ENCODE measurements at regions not wholly inside any gene's neighbourhood (a gene's known extent, or its start where the extent isn't known, plus 50 kb on each side); places are given as distances from the start of the nearest gene placed in this dataset.

DNA sequence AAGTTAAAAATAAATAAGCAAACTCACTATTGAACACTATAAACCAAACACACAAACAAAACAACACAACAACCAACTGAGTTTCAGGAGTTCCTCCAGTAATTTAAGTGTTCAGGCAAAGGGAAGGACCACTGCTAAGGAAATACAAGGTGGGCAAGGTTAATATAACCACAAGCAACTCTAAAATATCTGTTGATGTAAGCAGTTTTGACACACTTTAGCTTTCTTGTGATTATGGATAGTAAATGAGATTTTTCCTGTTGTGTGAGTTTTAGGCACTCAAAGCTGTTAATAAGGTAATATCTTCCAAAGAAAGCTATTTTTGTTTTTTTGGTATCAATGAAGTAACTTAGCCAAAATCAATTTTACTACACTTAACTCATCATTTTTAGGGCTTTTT lies 839.1 kb upstream of the FOXG1 start:
- Histone ChIP-seq H3K4me1 (no peaks in the 10 kb centered on the region), H3K4me3 (no peak overlapping the region), H3K27me3 (no peaks in the 10 kb centered on the region), H3K27ac (no peak overlapping the region), H3K9me3 (peaks cover 3 to 9% of the 10 kb centered on the region in 2 donors), H3K36me3 (no peaks in the 10 kb centered on the region)
- no peak for DNase-seq (ENCODE audit: low spot score)
- TF ChIP-seq, protein P1, sequence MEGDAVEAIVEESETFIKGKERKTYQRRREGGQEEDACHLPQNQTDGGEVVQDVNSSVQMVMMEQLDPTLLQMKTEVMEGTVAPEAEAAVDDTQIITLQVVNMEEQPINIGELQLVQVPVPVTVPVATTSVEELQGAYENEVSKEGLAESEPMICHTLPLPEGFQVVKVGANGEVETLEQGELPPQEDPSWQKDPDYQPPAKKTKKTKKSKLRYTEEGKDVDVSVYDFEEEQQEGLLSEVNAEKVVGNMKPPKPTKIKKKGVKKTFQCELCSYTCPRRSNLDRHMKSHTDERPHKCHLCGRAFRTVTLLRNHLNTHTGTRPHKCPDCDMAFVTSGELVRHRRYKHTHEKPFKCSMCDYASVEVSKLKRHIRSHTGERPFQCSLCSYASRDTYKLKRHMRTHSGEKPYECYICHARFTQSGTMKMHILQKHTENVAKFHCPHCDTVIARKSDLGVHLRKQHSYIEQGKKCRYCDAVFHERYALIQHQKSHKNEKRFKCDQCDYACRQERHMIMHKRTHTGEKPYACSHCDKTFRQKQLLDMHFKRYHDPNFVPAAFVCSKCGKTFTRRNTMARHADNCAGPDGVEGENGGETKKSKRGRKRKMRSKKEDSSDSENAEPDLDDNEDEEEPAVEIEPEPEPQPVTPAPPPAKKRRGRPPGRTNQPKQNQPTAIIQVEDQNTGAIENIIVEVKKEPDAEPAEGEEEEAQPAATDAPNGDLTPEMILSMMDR (IDR thresholded peaks at IDR 0.05), result no peak

DNA sequence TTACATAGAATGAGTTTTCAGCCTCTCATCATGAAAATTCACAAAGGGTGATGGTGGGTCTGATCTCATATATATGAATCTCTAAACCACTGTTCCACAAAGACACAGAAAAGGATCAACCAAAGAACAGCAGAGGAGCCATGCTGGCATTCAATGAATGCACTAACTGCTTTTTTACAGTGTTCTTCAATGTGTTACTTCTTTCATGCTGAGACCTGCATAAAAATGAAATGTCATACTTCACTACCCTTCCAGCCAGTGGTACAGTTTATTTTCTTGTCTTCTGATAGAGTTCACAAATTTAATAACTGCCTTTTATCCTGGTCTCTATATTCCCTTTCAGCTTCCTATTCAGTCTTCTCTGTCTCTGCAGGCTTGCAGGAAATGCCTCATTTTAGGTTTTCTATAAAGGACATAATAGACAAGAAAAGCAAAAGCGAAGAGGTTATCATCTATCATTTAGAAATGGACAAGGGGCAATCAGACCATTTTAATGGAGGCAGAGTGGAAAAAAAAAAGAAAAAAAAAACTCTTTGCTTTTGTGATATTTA lies 836.7 kb upstream of the FOXG1 start:
- Histone ChIP-seq H3K4me1 (no peaks in the 10 kb centered on the region), H3K27me3 (no peaks in the 10 kb centered on the region), H3K36me3 (no peaks in the 10 kb centered on the region), H3K4me3 (no peak overlapping the region), H3K9me3 (peaks cover 0 to 3% of the 10 kb centered on the region in 2 donors), H3K27ac (no peak overlapping the region)
- TF ChIP-seq, protein P1 (IDR thresholded peaks at IDR 0.05), result no peak
- DNase-seq (ENCODE audit: low spot score), result no peak

DNA sequence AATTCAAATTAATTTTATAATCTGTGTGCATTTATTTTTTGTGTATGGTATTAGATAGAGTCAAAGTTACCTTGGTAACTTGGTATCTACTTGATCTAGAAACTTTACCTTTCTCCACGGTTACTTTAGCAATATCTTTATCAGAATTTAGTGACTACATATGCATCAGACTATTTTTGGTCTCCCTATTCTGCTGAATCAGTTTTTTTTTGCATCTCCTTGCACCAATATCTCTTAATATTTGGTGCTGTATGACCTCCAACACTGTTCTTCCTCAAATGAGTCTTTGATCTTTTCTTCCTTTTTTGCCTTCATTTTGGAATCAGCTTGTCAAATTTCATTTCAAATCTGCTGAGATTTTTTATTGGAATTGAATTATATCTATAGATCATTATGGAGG lies 828.2 kb upstream of the FOXG1 start:
- TF ChIP-seq, protein P1 (IDR thresholded peaks at IDR 0.05), result no peak
- no peak overlapping the region for H3K4me3 ChIP-seq
- peaks cover 0 to 13% of the 10 kb centered on the region in 2 donors for H3K9me3 ChIP-seq
- no peaks in the 10 kb centered on the region for H3K36me3 ChIP-seq
- no peak overlapping the region for H3K27ac ChIP-seq
- no peak for DNase-seq (ENCODE audit: low spot score)
- H3K4me1 ChIP-seq, result no peaks in the 10 kb centered on the region
- H3K27me3 ChIP-seq, result no peaks in the 10 kb centered on the region

DNA sequence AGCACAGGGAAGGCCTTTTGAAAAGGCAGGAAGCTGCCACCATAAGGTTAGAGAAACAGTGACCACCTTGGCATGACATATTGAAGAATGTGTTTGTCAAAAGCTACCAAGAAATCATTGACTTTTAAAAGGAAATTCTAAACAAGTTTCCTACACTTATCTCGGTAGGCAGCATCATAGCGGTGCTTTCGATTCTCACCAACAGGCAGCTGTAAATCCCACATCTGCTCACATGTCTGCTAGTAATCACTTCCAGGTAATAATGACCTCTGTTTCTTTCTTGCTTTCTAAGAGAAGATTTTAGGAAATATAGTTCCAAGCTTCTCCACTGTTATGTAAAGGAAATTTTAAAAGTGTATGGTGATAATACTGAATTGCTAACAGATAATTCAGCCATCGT lies 821.1 kb upstream of the FOXG1 start:
- H3K27me3 ChIP-seq, result no peaks in the 10 kb centered on the region
- H3K36me3 ChIP-seq, result no peaks in the 10 kb centered on the region
- TF ChIP-seq, protein P1 (IDR thresholded peaks at IDR 0.05), result no peak
- DNase-seq (ENCODE audit: low spot score), result no peak
- no peak overlapping the region for H3K4me3 ChIP-seq
- no peaks in the 10 kb centered on the region for H3K4me1 ChIP-seq
- H3K9me3 ChIP-seq, result peaks cover 0 to 13% of the 10 kb centered on the region in 2 donors
- no peak overlapping the region for H3K27ac ChIP-seq

DNA sequence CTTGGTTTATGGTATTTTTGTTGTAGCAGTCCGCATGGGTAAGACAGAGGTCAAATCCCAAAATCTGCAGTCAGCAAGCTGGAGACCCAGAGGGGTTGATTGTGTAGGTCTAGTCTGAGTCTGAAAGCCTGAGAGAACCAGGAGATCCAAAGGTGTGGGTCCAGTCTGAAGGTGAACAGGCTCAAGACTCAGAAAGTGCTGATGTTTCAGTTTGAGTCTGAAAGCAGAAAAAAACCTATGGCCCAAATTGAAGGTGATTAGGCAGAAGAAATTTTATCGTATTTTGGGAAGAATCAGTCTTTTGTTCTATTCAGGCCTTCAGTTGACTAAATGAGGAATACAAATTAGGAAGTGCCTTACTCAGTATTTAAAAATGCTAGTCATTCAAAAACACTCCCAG lies 807.8 kb upstream of the FOXG1 start:
- Histone ChIP-seq H3K36me3 (no peaks in the 10 kb centered on the region), H3K27me3 (no peaks in the 10 kb centered on the region), H3K9me3 (no peaks in the 10 kb centered on the region), H3K4me3 (no peak overlapping the region), H3K27ac (no peak overlapping the region), H3K4me1 (no peaks in the 10 kb centered on the region)
- DNase-seq (ENCODE audit: low spot score), result no peak
- TF ChIP-seq, protein P1 (IDR thresholded peaks at IDR 0.05), result no peak

DNA sequence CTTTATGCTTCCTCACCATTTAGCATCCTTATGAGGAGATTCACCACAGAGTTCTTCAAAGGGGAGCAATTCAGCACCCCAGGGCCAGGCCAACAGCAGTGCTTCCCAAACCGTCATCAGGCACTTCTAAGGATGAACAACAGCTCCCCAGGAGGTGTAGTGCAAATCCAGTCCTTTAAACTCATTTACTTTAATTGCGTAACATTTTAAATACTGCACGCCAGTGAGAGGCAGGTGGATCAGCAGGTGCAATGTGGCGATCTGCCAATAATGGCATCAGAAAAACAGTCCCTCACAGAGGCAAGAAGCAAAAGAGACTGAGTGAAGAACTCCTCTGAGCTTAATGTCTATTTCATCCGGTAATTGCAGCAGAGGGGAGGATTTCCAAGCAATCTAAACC lies 770.9 kb upstream of the FOXG1 start:
- Histone ChIP-seq H3K4me1 (no peaks in the 10 kb centered on the region), H3K27me3 (no peaks in the 10 kb centered on the region), H3K36me3 (no peaks in the 10 kb centered on the region), H3K27ac (no peak overlapping the region), H3K4me3 (no peak overlapping the region), H3K9me3 (no peaks in the 10 kb centered on the region)
- TF ChIP-seq, protein P1 (IDR thresholded peaks at IDR 0.05), result no peak
- no peak for DNase-seq (ENCODE audit: low spot score)

All from right atrium auricular region (tissue), 2 donors.